ENCODE measurements at regions not wholly inside any gene's neighbourhood (a gene's known extent, or its start where the extent isn't known, plus 50 kb on each side); places are given as distances from the start of the nearest gene placed in this dataset.
"Not testable (repeated sequence)": the region's sequence is repeated elsewhere in the genome, so short reads cannot be mapped to it uniquely, and the experiment has no call there.

DNA sequence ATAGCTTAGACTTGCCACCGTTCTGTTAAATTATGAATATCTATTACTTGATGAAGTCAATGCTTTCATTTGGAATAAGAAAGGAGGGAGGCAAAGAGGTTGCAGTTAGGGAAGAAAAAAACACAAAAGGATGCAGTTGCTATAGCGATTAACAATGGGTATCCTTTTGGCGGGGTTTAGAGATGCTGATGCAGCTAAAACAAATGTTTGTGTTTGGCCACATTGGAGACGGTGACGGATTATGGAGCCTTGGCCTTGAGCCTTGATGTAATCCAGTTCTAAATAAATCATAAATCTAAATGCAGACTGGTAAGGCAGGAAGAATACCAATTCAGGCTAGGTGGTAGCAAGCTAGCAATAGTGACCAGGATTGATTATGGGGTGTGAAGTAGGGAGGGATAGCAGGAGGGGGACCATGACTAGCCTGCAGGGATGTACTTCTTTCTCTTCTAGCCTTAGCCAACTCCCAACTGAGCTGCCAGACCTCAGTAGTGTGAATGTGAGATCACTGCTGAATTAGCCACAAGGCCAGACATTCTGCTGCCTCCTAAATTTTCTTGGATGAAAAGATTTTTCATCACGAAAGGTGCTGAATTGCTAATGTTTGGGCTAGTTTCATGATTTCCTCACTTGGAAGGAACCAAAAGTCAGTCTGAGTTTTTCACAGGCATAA, 160.3 kb downstream of the TLR4 start:
- DNase-seq, result no peak

DNA sequence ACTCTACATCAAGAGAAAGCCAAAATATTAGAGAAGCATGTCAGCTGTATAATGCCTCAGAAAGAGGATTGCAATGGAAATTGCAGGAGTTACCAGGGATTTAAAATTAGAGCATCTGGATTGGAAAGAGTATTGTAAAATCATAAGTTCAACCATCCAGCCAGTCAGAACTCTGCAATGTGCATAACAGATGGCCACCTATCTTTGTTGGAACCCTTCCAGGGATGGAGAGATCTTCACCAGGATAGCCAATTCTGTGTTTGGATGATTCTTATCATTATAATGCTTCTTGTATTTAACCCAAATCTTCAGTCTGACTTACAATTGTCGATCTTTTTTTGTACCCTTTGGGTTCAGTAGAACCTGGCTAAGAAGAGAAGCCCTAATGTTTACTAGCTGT, 164.4 kb downstream of the TLR4 start:
- DNase-seq, result no peak

DNA sequence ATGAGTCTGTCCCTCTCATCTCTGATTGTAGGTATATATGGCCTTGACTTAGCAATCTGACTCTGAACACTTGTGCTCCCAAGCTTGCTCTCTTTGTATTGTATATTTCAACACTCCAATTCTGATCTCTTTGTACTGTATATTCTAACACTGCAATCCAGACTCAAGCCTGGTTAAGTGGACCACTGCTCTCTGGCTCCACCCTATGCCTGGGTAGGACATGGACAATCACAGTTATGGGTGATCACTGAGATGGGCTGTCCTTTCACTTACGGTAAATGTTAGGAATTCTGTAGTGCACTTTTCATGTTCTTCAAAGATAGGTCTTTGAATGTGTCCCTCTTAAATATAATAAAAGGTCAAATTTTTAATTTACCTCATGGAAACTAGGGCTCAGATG, 165.1 kb downstream of the TLR4 start:
- DNase-seq, result no peak

DNA sequence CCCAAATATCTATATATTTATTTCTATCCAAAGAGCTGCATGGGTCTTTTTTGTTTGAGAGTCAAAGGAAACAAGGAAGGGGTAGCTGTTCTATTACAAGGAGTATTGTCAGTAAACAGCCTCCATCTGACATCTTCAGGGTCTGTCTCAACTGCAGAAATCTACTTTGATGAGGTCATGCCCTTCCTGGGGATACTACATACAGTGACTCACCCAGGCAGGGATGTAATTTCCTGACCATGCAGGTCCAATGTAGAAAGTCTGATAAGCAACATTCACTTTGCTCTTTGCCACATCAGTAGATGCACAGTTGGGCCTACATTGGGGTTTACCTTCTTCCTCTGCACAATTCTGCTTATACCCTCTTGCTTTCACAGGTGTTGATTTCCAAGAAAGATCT, 165.5 kb downstream of the TLR4 start:
- DNase-seq, result no peak

DNA sequence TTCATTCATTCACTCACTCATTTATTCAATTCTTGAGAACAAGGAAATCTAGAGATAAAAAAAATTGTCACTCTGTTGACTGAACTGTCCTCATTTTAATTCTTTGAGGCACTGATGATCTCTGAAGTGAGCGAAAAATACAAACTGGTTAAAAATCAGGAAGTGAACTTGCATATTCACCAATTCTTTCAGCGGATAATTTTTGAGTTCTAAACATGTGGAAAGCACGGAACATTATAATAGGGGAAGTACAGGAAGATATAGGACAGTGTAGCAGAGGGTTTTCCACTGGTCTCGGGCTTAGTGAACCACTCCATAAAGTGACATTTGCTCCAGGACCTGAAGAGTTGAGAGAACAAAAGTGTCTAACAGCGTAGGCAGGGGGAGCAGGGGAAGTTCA, 169.5 kb downstream of the TLR4 start:
- no peak for DNase-seq

DNA sequence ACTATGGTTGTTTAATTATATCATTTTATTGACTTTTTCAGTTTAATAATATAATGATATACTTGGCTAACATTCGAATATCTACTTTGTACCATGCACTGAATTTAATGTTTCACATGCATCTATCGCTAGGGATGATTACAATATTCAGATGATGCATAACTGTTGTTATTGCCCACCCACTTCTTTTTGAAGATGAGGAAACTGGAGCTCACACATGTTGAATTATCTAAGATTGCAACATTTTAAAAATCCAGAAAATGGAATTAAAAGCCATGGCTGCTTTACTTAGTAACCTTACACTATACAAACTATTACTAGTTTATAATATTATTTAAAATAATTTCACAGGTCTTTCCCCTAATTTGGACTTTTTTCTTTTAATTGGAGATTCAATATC, 171.7 kb downstream of the TLR4 start:
- no peak for DNase-seq

DNA sequence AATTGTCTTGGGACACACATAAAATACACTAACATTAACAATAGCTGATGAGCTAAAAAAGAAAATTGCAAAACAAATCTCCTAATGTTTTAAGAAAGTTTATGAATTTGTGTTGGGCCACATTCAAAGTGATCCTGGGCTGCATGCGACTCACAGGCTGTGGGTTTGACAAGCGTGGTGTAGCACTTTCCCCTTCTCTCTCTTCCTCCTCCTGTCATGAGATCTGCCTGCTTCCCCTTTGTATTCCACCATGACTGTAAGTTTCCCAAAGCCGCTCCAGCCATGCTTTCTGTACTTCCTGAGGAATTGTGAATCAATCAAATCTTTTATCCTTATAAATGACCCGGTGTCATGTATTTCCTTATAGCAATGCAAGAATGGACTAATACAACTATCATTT, 178.0 kb downstream of the TLR4 start:
- no peak for DNase-seq

DNA sequence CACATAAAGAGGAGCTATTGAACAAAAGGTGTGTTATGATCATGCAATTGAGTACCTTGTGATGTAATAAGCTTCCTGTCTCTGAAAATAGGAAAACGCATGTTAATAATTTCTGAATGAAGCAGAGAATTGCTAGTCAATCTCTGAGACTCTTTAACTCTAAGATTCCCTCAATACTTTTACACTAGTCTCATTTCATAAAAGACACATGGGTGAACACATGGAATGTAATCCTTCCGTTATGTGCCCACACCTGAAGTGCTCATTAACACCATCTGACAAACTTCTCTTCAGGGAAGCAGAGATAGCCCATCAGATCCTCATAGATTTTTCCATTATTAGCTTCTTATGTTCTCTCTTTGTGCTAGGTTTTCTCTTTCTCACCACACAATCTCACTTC, 182.4 kb downstream of the TLR4 start:
- DNase-seq, result no peak

DNA sequence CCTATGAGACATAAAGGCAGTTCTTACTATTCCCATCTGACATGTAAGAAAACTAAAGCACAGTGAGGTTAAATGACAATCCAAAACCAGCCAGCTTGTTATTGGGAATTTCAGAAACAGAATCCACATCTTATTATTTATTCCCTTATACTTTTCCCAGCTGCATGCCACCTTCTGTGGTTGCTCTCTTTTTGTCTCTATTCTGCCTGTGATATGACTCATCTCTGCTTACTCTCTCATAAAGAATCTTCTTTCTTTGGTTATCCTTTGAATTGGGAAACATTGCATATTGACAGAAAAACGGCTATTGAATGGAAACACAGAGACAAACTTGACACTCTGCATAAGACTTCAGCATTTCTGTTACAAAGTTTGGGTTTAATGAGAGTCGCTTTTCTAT, 183.2 kb downstream of the TLR4 start:
- DNase-seq, result no peak

DNA sequence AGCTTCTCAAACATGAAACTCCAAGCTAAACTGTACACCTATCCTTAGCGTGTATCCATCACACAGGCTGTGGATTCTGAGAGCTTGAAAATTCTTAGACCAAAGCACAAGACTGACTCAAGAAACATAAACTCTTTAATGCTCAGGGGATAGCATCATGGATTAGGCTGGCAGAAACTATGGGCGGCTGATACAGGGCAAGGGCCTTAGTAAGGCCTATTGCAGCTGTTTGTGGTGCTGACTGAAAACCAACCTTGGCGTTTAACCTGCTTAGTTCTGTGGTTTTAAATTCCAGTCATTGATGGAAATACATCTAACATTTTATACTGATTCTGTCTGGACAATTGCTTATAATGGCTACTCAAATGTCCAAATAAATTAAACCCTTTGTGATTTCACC, 183.7 kb downstream of the TLR4 start:
- no peak for DNase-seq

DNA sequence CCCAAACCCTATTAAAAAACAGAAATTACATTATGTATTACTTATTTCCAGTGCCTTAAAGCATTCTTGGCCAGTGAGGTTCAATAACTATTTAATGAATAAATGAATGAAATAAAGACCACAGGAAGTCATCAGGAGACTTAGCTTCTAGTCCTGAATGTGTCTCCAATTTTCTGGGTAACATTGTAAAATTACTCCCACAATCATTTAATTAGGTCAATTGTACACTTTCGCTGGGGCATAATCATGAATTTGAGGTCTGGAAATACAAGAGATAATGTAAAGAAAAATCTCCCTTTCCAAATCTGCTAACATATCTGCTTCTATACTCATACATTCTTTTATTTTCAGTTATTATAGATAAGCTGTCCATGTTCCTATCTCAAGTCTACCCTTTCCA, 199.2 kb downstream of the TLR4 start:
- no peak for DNase-seq

DNA sequence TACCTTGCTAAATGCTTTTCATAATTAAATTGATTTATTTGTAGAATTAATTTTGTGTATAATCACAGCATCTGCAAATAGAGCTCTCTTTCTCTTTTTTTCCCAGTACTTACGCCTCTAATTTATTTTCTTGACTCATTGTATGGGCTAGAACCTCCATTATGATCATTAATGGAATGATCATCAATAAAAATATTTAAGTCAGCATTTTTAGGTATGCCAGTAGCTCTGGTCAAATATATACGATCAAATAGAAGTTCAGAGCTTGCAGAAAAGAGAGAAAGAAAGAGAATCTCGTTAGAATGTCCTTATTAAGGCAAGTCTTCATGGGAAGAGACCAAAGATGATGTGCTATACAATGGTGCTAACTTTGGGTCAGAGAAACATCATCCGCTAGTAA, 202.6 kb downstream of the TLR4 start:
- no peak for DNase-seq

DNA sequence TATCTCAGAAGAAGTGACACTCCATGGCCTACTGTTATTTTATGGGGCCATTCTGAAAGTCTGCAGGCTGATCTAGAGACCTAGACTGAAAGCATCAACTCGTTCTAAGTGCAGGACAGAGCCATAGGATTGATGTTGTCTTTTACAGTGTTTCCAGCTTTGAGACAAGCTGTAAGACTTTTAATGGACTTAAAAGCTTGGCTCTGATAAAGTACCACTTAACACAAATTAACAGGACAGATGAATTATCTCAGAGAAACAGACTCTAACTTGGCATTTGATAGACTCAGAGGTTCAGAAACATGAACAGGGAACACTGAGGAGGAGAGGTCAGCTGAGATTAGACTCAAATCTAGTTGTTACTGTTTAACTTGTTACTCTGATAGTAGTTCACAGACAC, 203.2 kb downstream of the TLR4 start:
- no peak for DNase-seq

DNA sequence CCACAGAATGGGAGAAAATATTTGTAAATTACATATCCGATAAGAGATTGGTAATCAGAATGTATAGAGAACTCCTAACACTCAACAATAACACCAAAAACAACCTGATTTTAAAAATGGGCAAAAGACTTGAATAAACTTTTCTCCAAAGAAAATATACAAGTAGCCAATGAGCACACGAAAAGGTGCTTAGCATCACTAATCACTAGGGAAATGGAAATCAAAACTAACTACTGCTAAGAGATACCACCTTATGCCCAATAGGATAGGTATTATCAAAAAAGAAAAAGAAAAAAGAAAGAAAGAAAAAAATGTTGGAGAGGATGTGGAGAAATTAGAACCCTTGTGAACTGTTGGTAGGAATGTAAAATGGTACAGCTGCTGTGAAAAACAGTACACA, 212.1 kb downstream of the TLR4 start:
- no peak for DNase-seq

DNA sequence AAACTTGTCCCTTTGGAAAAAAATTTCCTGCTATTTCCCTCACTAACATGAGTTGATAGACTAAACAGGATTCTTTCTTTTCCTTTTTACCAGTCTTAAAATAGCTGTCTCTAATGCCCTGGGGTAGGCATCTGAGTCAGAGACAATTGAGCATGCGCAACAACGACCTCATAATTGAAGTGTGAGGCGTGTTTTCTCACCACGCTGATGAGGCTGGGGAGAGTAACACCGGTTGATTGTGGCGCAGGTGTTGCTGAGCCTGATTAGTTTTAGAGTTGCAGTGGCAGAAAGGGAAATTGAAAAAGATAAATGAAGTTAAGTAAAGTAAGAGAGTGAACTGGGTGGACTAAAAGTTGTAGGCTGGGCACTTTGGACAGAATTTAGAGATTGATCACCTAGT, 213.7 kb downstream of the TLR4 start:
- DNase-seq, result no peak

DNA sequence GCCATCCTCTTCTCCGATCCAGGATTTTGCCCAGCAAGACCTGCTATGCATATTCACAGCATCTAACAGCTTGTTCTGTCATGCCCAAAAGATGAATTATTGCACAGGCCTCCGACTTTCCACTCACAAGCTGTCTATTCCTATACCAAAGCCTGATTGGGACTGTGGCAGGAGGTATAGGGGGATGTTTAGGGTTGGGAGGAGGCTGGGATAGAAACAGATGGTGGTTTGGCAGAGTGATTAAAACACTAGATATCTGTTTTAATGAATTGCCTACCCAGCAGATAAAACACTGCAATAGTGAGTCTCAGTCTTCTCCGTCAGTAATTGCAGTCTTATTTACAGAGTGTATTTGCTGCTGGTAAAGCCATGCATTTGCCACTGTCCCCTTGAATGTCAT, 215.3 kb downstream of the TLR4 start:
- no peak for DNase-seq

DNA sequence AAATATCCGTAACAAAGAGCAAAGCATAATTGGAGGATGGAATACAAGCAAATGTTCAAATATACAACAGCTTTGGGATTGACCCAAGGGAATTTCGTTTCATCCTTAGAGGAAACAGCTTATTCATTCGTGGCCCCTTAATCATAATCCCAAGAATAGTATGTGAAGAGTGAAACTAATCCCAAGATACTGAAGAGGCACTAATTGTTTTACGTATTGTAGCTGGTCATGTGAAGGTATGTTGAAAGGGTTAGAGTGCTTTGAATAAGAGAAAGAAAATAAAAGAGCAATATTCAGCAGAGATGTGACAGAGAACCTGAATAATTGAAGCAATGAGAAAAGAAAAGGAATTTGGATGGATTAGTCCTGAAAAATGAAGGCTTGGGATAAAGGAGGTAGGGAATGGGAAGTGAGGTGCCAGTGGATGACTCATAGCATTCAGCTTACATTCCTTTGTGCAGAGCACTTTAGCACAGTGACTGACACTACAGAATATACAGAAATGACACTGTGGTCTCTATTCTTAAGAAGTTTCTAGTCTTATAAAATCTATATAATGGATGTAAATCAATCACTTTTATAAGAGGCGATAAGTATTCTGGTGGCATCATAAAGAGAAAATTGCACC, 221.9 kb downstream of the TLR4 start:
- DNase-seq, result no peak

DNA sequence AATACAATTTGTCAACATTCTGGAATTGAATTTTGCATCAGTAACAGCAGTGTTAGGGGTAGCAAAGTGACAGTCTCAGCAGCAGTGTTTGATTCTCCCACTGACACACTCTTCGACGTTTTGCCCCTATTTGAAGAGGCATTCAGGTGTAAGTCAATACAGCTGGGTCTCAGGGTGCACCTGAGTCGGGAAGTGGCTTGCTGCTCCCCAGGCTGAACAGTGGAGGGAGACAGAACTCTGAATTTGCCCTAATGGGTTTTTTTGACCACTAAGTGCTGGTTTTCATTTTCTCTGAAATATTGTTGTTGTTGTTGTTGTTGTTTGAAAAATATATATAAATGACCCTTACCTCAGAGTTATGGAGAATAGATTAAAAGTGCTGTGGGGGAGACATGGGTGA, 223.2 kb downstream of the TLR4 start:
- DNase-seq, result no peak

DNA sequence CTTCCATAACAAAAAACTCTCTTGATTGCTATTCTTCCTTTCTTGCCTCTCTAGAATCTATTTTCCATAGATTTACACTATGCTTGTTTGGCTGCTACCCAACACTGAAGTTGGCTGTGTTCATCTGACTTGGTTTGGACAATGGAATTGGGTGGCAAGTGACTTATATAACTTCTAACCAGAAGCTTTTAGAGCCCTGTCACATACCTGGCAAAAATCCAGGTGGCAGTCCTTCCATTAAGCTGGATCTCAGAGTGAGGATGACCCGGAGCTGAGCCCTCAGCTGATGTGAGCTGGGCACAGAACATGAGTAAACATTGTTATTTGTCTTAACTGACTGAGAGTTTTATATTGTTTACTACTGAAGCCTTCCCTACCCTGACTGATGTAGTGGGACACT, 225.7 kb downstream of the TLR4 start:
- DNase-seq, result no peak

DNA sequence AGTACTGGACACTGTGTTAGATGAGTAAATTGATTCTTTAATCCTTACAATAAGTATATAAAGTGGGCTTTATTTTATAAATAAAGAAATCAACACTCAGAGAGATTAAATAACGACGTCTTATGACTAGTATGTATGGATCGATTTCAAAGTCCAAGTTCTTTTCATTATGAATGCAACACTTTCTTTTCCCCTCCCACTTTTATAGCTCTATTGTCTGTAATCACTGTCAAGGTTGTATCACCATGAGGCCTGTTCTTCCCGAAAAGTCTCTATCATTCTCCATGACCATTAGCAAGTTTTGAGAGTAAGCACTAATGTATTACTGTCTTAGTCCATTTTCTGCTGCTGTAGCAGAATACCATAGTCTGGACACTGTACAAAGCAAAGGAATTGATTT, 228.4 kb downstream of the TLR4 start:
- DNase-seq, result no peak

DNA sequence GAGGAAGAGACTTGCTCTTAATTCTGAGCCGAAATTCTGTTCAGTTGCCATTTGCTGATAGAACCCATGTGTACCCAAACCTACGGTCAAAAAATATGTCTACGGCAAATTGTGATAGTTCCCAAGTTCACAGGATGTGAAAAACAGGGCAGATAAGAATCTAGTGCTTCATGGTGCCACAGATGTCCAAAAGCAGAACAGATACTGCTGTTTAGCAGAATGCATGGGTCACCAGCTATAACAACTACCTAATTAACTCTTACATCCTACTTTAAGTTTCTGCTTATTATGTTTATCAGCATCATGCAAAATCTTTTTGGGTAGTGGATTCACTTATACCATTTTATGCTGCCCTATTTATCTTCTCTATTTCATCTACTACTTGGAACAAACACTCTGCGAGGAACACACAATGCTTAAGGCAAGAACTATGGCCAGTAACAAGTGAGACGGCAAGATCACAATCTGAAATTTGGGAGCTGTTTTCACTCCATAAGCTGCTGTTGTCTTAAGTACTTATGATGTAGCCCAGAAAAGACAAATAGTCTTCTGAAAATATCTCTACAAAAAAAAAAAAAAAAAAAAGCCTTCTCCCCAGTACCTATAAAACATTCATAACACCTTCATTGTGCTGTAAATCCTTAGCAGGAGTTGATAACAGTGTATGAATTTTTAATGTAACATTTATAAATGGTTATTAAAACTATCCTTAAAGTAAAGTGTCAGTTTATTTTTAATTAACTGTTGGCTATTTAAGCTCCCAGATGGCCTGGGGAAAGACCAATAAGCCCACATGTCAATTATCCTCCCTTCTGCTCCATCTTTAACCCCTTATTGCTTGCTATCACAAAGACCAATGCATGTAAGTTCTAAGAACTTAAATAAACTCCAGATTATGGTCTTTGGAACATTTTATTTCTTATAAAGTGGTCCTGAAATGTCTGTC, 232.3 kb downstream of the TLR4 start:
- no peak for DNase-seq

DNA sequence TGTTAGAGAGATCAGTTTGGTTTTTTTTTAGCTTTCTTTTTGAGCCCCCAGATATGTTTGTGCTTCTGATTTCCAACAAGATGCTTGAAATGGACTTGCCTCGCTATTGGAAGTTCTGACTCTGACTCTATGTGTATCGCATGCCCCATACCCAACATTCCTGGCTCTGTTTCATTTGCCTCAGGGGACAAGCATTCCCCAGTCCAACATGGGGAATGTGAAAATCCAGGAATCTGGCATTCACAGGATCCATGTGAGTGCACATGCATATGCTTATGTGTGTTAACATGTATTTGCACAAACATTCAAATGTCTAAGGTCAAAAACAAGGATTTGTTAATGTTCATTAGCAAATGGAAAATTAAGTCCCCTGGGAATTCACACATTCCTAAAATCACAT, 233.9 kb downstream of the TLR4 start:
- no peak for DNase-seq

DNA sequence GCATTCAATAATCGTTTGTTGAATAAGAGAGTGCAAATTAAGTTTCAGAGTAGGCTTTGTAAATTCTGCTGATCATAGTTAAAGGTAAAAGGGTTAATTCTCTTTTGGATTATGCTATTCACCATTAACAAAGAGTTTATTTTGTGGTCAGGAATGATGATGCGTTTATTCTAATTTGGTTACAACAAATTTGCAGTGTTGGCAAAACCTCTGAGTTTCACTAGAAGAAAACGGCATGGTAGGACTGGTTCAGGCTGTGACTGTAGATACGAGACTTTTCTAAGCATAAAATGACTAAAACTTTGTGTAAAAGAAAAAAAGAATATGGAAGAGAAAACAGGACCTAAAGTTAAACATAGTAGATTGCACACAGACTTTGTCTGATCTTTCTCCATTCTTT, 234.7 kb downstream of the TLR4 start:
- DNase-seq, result no peak

DNA sequence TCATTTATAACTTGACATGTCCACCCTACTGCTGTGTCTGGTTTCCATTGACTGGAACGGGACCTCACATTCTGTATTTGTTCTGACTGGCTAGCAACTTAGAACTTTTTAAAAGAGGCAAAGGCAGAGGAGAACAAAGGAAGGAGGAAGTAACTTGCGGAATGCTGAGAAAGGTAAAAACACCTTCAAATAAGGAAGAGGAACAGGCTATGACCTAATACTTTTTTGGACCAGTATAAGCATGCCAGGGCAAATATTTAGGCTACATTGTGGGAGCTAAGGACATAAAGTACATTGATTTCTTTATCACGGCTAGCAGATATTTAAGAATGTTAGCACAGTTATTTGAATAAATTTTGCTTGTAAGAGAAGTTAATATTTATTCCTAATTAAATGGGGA, 240.5 kb downstream of the TLR4 start:
- DNase-seq, result not testable (repeated sequence)
